WTC11 (cell line): ENCODE measurements at regions not wholly inside any gene's neighbourhood (a gene's known extent, or its start where the extent isn't known, plus 50 kb on each side); places are given as distances from the start of the nearest gene placed in this dataset.

Experiments used
- ATAC-seq: fragments of 200-7000 bp; cut with Tn5 transposase; 2 replicates; pipeline ENCODE4 v1.10.0; 2021; ENCODE audit warnings: mild to moderate bottlenecking, moderate library complexity
- CTCF ChIA-PET: fragments of 300-600 bp; sonication (Branson Sonifier 250); formaldehyde crosslinking; loops from one replicate; lab custom pipeline; 2021; ENCODE audit warnings: antibody characterized with exemption; lab: Charles Lee
- POLR2A ChIA-PET: fragments of 350-600 bp; sonication (Branson Sonifier 250); formaldehyde crosslinking; loops from one replicate; lab custom pipeline; 2021; ENCODE audit warnings: antibody characterized with exemption; lab: Charles Lee
- DNase-seq: peaks from one replicate; pipeline ENCODE4 v3.0.0; 2021; ENCODE audit warnings: low spot score
- H3K27ac Mint-ChIP-seq: 2 replicates; pipeline ENCODE4 v1.8.0; 2021; ENCODE audit warnings: mixed read lengths
- H3K27me3 Mint-ChIP-seq: 2 replicates; pipeline ENCODE4 v1.8.0; 2021; ENCODE audit warnings: low read depth, mild to moderate bottlenecking, moderate library complexity, mixed read lengths
- H3K36me3 Mint-ChIP-seq: 2 replicates; pipeline ENCODE4 v1.8.0; 2021; ENCODE audit warnings: mixed read lengths
- H3K4me1 Mint-ChIP-seq: 2 replicates; pipeline ENCODE4 v1.8.0; 2022; ENCODE audit warnings: mixed read lengths
- H3K4me3 Mint-ChIP-seq: 2 replicates; pipeline ENCODE4 v1.8.0; 2021; ENCODE audit warnings: mild to moderate bottlenecking, moderate library complexity, mixed read lengths
- H3K9me3 Mint-ChIP-seq: 2 replicates; pipeline ENCODE4 v1.8.0; 2021; ENCODE audit warnings: mixed read lengths
- ATF3 ChIP-seq: sonication (generic); formaldehyde crosslinking; conservative IDR thresholded peaks from 2 replicates; pipeline ENCODE4 v1.8.1; 2022; ENCODE audit warnings: mild to moderate bottlenecking, missing genetic modification reagents
- CBFB ChIP-seq: sonication (generic); formaldehyde crosslinking; IDR thresholded peaks from 2 replicates; pipeline ENCODE4 v1.8.1; 2022; ENCODE audit warnings: mild to moderate bottlenecking, low read depth, missing genetic modification reagents
- CDX4 ChIP-seq: fragments of 250-450 bp; sonication (Bioruptor Pico); IDR thresholded peaks from 2 replicates; pipeline ENCODE4 v1.9.0; 2021; ENCODE audit warnings: moderate library complexity, mild to moderate bottlenecking, inconsistent platforms, borderline replicate concordance
- CTCF ChIP-seq: fragments of 200-600 bp; IDR thresholded peaks from 2 replicates; pipeline ENCODE4 v1.8.0; 2022; ENCODE audit warnings: antibody characterized with exemption
- E2F1 ChIP-seq: sonication (generic); formaldehyde crosslinking; IDR thresholded peaks from 2 replicates; pipeline ENCODE4 v1.8.0; 2022; ENCODE audit warnings: mild to moderate bottlenecking, missing genetic modification reagents
- E2F4 ChIP-seq: sonication (generic); formaldehyde crosslinking; IDR thresholded peaks from 2 replicates; pipeline ENCODE4 v1.8.1; 2022; ENCODE audit warnings: low read depth, mild to moderate bottlenecking, moderate library complexity, missing genetic modification reagents, borderline replicate concordance
- ESRRA ChIP-seq: sonication (generic); formaldehyde crosslinking; IDR thresholded peaks from 2 replicates; pipeline ENCODE4 v1.8.1; 2022; ENCODE audit warnings: mild to moderate bottlenecking, missing genetic modification reagents, borderline replicate concordance
- FOXP1 ChIP-seq: sonication (generic); formaldehyde crosslinking; IDR thresholded peaks from 2 replicates; pipeline ENCODE4 v1.8.0; 2022; ENCODE audit warnings: missing genetic modification reagents, mild to moderate bottlenecking, moderate library complexity, borderline replicate concordance
- HMGXB4 ChIP-seq: sonication (generic); formaldehyde crosslinking; IDR thresholded peaks from 2 replicates; pipeline ENCODE4 v1.8.1; 2023; ENCODE audit warnings: mild to moderate bottlenecking, moderate library complexity, missing genetic modification reagents
- NR2C2 ChIP-seq: sonication (generic); formaldehyde crosslinking; IDR thresholded peaks from 2 replicates; pipeline ENCODE4 v1.8.0; 2022; ENCODE audit warnings: mild to moderate bottlenecking, missing genetic modification reagents
- SP1 ChIP-seq: sonication (generic); formaldehyde crosslinking; conservative IDR thresholded peaks from 2 replicates; pipeline ENCODE4 v1.8.1; 2022; ENCODE audit warnings: missing genetic modification reagents
- ZBTB21 ChIP-seq: sonication (generic); formaldehyde crosslinking; IDR thresholded peaks from 2 replicates; pipeline ENCODE4 v1.8.1; 2023; ENCODE audit warnings: mild to moderate bottlenecking, missing genetic modification reagents, borderline replicate concordance
- ZNF219 ChIP-seq: sonication (generic); formaldehyde crosslinking; IDR thresholded peaks from 2 replicates; pipeline ENCODE4 v1.8.0; 2023; ENCODE audit warnings: missing genetic modification reagents, mild to moderate bottlenecking, borderline replicate concordance
- ZNF232 ChIP-seq: sonication (generic); formaldehyde crosslinking; IDR thresholded peaks from 2 replicates; pipeline ENCODE4 v1.8.0; 2022; ENCODE audit warnings: mild to moderate bottlenecking, missing genetic modification reagents
- ZNF416 ChIP-seq: fragments of 250-450 bp; sonication (Bioruptor Pico); IDR thresholded peaks from 2 replicates; pipeline ENCODE4 v1.9.0; 2021; ENCODE audit warnings: mild to moderate bottlenecking, inconsistent platforms
- ZNF532 ChIP-seq: fragments of 250-450 bp; sonication (Bioruptor Pico); IDR thresholded peaks from 2 replicates; pipeline ENCODE4 v1.9.0; 2021; ENCODE audit warnings: mild to moderate bottlenecking, borderline replicate concordance

- no peaks in the 10 kb centered on the region for H3K27me3 Mint-ChIP-seq
- ChIA-PET CTCF (no interaction called here), POLR2A (no interaction called here)
- no peak for TF ChIP-seq ATF3 (CRISPR knock-in tag)
- no peak for TF ChIP-seq SP1
- no peak for TF ChIP-seq ZNF232 (CRISPR knock-in tag)
- no peak for TF ChIP-seq E2F1 (CRISPR knock-in tag)
- no peak for TF ChIP-seq ZNF416 (CRISPR knock-in tag)
- no peak for TF ChIP-seq HMGXB4 (CRISPR knock-in tag)
- TF ChIP-seq ZNF219 (CRISPR knock-in tag), result no peak
- TF ChIP-seq ZBTB21, result no peak
- H3K36me3 Mint-ChIP-seq, result no peaks in the 10 kb centered on the region
- no peaks in the 10 kb centered on the region for H3K4me1 Mint-ChIP-seq
- H3K9me3 Mint-ChIP-seq, result no peaks in the 10 kb centered on the region
- no peak for DNase-seq
- ATAC-seq, result no peak
- H3K27ac Mint-ChIP-seq, result no peak overlapping the region
- H3K4me3 Mint-ChIP-seq, result no peak overlapping the region
Measured at GRCh38 chr7:115613836-115614235, 416.7 kb downstream of the TFEC start.

GRCh38 chr7:115603416-115603815, 427.1 kb downstream of the TFEC start:
- H3K36me3 Mint-ChIP-seq, result peaks cover 5% of the 10 kb centered on the region; the same call in 1 of the 2 replicates
- no peak overlapping the region for H3K4me3 Mint-ChIP-seq
- no peaks in the 10 kb centered on the region for H3K27me3 Mint-ChIP-seq
- ATAC-seq, result no peak
- no peak overlapping the region for H3K27ac Mint-ChIP-seq
- POLR2A ChIA-PET, result no interaction called here
- TF ChIP-seq CTCF, result 0 out of 2 replicates have a peak, but pooled peaks have one; percentile 18
- TF ChIP-seq FOXP1 (CRISPR knock-in tag), result no peak
- TF ChIP-seq ZNF219 (CRISPR knock-in tag), result no peak
- CTCF ChIA-PET, result interaction anchor here (0.7 to 0.9 kb wide), 2 partner anchors 23 to 372 kb away, joined by 3 read pairs; no protein-coding TSS in a partner anchor
- no peaks in the 10 kb centered on the region for H3K4me1 Mint-ChIP-seq
- DNase-seq, result no peak
- H3K9me3 Mint-ChIP-seq, result peaks cover 9% of the 10 kb centered on the region

GRCh38 chr7:115600207-115600606, 430.4 kb downstream of the TFEC start:
- no peaks in the 10 kb centered on the region for H3K4me1 Mint-ChIP-seq
- ChIA-PET POLR2A (no interaction called here), CTCF (no interaction called here)
- peaks cover 36% of the 10 kb centered on the region for H3K9me3 Mint-ChIP-seq
- DNase-seq, result no peak
- ATAC-seq, result no peak
- H3K4me3 Mint-ChIP-seq, result no peak overlapping the region
- no peaks in the 10 kb centered on the region; the same call in 1 of the 2 replicates for H3K27me3 Mint-ChIP-seq
- H3K36me3 Mint-ChIP-seq, result peaks cover 19% of the 10 kb centered on the region
- no peak overlapping the region for H3K27ac Mint-ChIP-seq
- TF ChIP-seq NR2C2 (CRISPR knock-in tag), result no peak
- no peak for TF ChIP-seq HMGXB4 (CRISPR knock-in tag)
- TF ChIP-seq CBFB (CRISPR knock-in tag), result no peak
- no peak for TF ChIP-seq E2F4 (CRISPR knock-in tag)
- TF ChIP-seq ZNF532 (CRISPR knock-in tag), result no peak
- TF ChIP-seq CDX4 (CRISPR knock-in tag), result no peak
- TF ChIP-seq FOXP1 (CRISPR knock-in tag), result no peak
- no peak for TF ChIP-seq ESRRA (CRISPR knock-in tag)
- no peak for TF ChIP-seq ATF3 (CRISPR knock-in tag)
